ENCODE measurements at regions not wholly inside any gene's neighbourhood (a gene's known extent, or its start where the extent isn't known, plus 50 kb on each side); places are given as distances from the start of the nearest gene placed in this dataset.

- H3K9me3 ChIP-seq (replicated peaks) = peaks cover 48% of the 10 kb centered on the region
- no peak overlapping the region for H3K4me3 ChIP-seq
- DNase-seq = no peak
- no peak for TF ChIP-seq CTCF (IDR thresholded peaks at IDR 0.05; ENCODE audit: borderline replicate concordance)
- no peaks in the 10 kb centered on the region for H3K4me1 ChIP-seq
- H3K36me3 ChIP-seq = no peaks in the 10 kb centered on the region
- no peaks in the 10 kb centered on the region for H3K27me3 ChIP-seq (ENCODE audit: low read depth)
- intact Hi-C loops (cut with micrococcal nuclease) = no loop called here
- no peak overlapping the region for H3K27ac ChIP-seq (replicated peaks)
Measured at GRCh38 chr11:38219636-38220035, 1621.6 kb upstream of the RAG2 start.

GRCh38 chr11:38208951-38209350 is 1610.9 kb upstream of the RAG2 start:
- H3K27me3 ChIP-seq (ENCODE audit: low read depth) = no peaks in the 10 kb centered on the region
- H3K4me1 ChIP-seq = no peaks in the 10 kb centered on the region
- intact Hi-C loops (cut with micrococcal nuclease) = no loop called here
- peaks cover 21% of the 10 kb centered on the region for H3K9me3 ChIP-seq (replicated peaks)
- no peak overlapping the region for H3K27ac ChIP-seq (replicated peaks)
- no peaks in the 10 kb centered on the region for H3K36me3 ChIP-seq
- no peak overlapping the region for H3K4me3 ChIP-seq
- no peak for DNase-seq
- no peak for TF ChIP-seq CTCF (IDR thresholded peaks at IDR 0.05; ENCODE audit: borderline replicate concordance)

GRCh38 chr11:38206663-38207062 is 1608.6 kb upstream of the RAG2 start:
- H3K27ac ChIP-seq (replicated peaks) = no peak overlapping the region
- no peak overlapping the region for H3K4me3 ChIP-seq
- no peaks in the 10 kb centered on the region for H3K36me3 ChIP-seq
- no peaks in the 10 kb centered on the region for H3K27me3 ChIP-seq (ENCODE audit: low read depth)
- H3K9me3 ChIP-seq (replicated peaks) = peaks cover 21% of the 10 kb centered on the region
- no peaks in the 10 kb centered on the region for H3K4me1 ChIP-seq
- intact Hi-C loops (cut with micrococcal nuclease) = no loop called here
- TF ChIP-seq CTCF (IDR thresholded peaks at IDR 0.05; ENCODE audit: borderline replicate concordance) = no peak
- DNase-seq = no peak

GRCh38 chr11:38191101-38191500 is 1593.1 kb upstream of the RAG2 start:
- Histone ChIP-seq H3K27me3 (ENCODE audit: low read depth) (no peaks in the 10 kb centered on the region), H3K27ac (replicated peaks) (no peak overlapping the region), H3K4me1 (no peaks in the 10 kb centered on the region), H3K4me3 (no peak overlapping the region), H3K36me3 (no peaks in the 10 kb centered on the region), H3K9me3 (replicated peaks) (no peaks in the 10 kb centered on the region)
- intact Hi-C loops (cut with micrococcal nuclease) = no loop called here
- no peak for TF ChIP-seq CTCF (IDR thresholded peaks at IDR 0.05; ENCODE audit: borderline replicate concordance)
- no peak for DNase-seq

- intact Hi-C loops (cut with micrococcal nuclease) = no loop called here
- Histone ChIP-seq H3K4me3 (no peak overlapping the region), H3K9me3 (replicated peaks) (peaks cover 3% of the 10 kb centered on the region), H3K27me3 (ENCODE audit: low read depth) (no peaks in the 10 kb centered on the region), H3K36me3 (no peaks in the 10 kb centered on the region), H3K27ac (replicated peaks) (peak overlapping the region; percentile 17), H3K4me1 (no peaks in the 10 kb centered on the region)
- no peak for TF ChIP-seq CTCF (IDR thresholded peaks at IDR 0.05; ENCODE audit: borderline replicate concordance)
- DNase-seq = no peak
Measured at GRCh38 chr11:38182126-38182866, 1584.3 kb upstream of the RAG2 start.

Data from left ventricle myocardium inferior (tissue), 1 donor.